GM13977 (cell line): ENCODE measurements at regions not wholly inside any gene's neighbourhood (a gene's known extent, or its start where the extent isn't known, plus 50 kb on each side); places are given as distances from the start of the nearest gene placed in this dataset.

Experiments used
- DNase-seq: peaks from one replicate; pipeline ENCODE4 v3.0.0; 2012; ENCODE audit warnings: low spot score
- CTCF ChIP-seq: IDR thresholded peaks from 2 replicates; pipeline ENCODE4 v1.5.1; 2012; ENCODE audit warnings: mild to moderate bottlenecking, control low read depth; ENCODE audit not compliant: insufficient read depth; ENCODE audit errors: extremely low read depth, missing control alignments
- in situ Hi-C: fragments of 300-500 bp; cut with MboI; formaldehyde crosslinking; loops from one replicate; pipeline ENCODE4 v1.12.0; 2022; ENCODE audit warnings: low sequenced_read_pairs, low pct_unique_long_range_greater_than_20kb, mixed read lengths, inconsistent platforms; ENCODE audit not compliant: unreplicated experiment

GRCh38 chr12:5204271-5204670 is 160.6 kb downstream of the KCNA5 start:
- DNase-seq: no peak
- TF ChIP-seq CTCF: no peak
- in situ Hi-C loops: no loop called here

GRCh38 chr12:5204831-5205230 is 161.2 kb downstream of the KCNA5 start:
- TF ChIP-seq CTCF: no peak
- DNase-seq: no peak
- in situ Hi-C loops: no loop called here

- in situ Hi-C loops: no loop called here
- no peak for TF ChIP-seq CTCF
- no peak for DNase-seq
Measured at GRCh38 chr12:5206401-5207175, 162.9 kb downstream of the KCNA5 start.

- TF ChIP-seq CTCF: no peak
- no peak for DNase-seq
- in situ Hi-C loops: no loop called here
Measured at GRCh38 chr12:5210179-5210922, 166.7 kb downstream of the KCNA5 start.

GRCh38 chr12:5210923-5211290 is 167.2 kb downstream of the KCNA5 start:
- in situ Hi-C loops: no loop called here
- no peak for TF ChIP-seq CTCF
- DNase-seq: no peak

GRCh38 chr12:5213336-5213735 is 169.7 kb downstream of the KCNA5 start:
- DNase-seq: no peak
- in situ Hi-C loops: no loop called here
- TF ChIP-seq CTCF: no peak
